ENCODE measurements at regions not wholly inside any gene's neighbourhood (a gene's known extent, or its start where the extent isn't known, plus 50 kb on each side); places are given as distances from the start of the nearest gene placed in this dataset.

GRCh38 chr18:53689886-53690285 lies 534.6 kb downstream of the MBD2 start:
- TF ChIP-seq CTCF (IDR thresholded peaks at IDR 0.05; ENCODE audit: low read depth, low read length) (no peak), EZH2phosphoT487 (IDR thresholded peaks at IDR 0.05; ENCODE audit: low read depth) (no peak)
